ENCODE measurements at regions not wholly inside any gene's neighbourhood (a gene's known extent, or its start where the extent isn't known, plus 50 kb on each side); places are given as distances from the start of the nearest gene placed in this dataset.

DNA sequence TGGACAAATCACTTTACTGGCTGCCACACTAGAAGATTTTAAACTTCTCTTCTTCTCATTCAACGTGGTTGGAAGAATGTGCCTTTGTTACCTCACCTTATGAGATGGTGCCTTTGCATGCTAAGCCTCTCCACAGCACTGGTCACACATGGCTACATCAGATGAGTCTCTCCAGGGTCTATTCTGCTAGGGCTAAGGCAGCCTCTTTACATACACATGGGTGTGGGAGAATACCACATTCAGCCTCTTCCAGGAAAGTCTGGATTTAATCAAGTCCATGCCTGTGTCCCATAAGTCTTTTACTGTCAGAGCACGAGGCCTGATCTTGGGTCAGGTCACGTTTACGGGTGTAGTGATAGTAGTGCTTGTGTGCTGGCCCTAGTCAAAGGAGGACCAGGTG lies 701.5 kb downstream of the SORCS3 start:
- in situ Hi-C loops (cut with HindIII; ENCODE audit: low pct_unique_long_range_greater_than_20kb, low sequenced_read_pairs): no loop called here

DNA sequence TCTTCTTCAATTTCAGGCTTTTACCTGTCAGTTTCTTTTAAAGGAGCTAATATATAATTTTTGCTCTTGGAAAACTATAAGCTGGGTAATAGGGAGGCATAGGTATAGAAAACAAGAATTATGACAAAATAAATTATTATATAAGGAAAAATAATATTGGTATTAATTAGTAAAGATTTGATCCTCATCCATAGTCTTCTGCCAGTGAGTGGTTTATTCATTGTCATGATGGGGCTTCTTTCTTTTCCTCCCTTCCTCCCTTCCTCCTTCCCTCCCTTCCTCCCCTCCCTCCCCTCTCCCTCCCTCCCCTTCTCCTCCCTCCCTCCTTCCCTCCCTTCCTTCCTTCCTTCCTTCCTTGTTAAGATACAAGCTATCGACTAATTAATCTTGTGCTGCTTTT lies 698.6 kb downstream of the SORCS3 start:
- in situ Hi-C loops (cut with HindIII; ENCODE audit: low pct_unique_long_range_greater_than_20kb, low sequenced_read_pairs): no loop called here
- DNase-seq (ENCODE audit: low read depth, low spot score): no peak

More for the DNA sequence above, 701.5 kb downstream of the SORCS3 start:
- no peak for DNase-seq (ENCODE audit: low read depth, low spot score)

- in situ Hi-C loops (cut with HindIII; ENCODE audit: low pct_unique_long_range_greater_than_20kb, low sequenced_read_pairs): no loop called here
- no peak for DNase-seq (ENCODE audit: low read depth, low spot score)
Measured at GRCh38 chr10:105328503-105329133, 687.5 kb downstream of the SORCS3 start.

Small RNA genes in the stretch of these regions (small RNA-seq; reads per million reads assigned to genes)
- 0 reads per million in 2 experiments for gene RNU6-463P
